ENCODE measurements at regions not wholly inside any gene's neighbourhood (a gene's known extent, or its start where the extent isn't known, plus 50 kb on each side); places are given as distances from the start of the nearest gene placed in this dataset.

DNA sequence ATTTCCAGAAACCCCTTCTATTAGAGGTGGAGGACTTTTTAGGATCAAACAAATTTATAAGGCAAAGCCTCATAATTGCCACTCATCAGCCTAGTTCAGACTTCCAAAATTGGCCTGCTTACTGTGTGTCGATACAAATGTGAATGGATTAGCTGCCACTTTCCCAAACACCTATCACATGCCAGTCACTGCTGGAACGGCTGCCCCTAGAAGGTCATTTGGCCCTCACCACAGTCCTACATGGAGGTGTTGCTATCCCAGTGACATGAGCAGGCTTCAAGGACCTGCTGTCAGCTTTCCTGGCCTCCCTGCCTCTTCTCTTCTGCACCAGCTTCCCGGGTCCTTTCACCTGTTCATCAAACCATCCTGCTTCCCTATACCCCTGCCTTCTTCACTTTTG lies 279.2 kb upstream of the SKOR2 start:
- no peak for DNase-seq (ENCODE audit: low read depth in 1 of 2, low spot score in 1 of 2)
- Histone ChIP-seq H3K9me3 (ENCODE audit: low read depth) (no peaks in the 10 kb centered on the region), H3K27ac (no peak overlapping the region), H3K4me1 (ENCODE audit: low read depth) (no peaks in the 10 kb centered on the region), H3K36me3 (no peaks in the 10 kb centered on the region), H3K4me3 (no peak overlapping the region), H3K27me3 (peaks cover 10% of the 10 kb centered on the region)
- no peak for TF ChIP-seq CTCF (IDR thresholded peaks at IDR 0.05; ENCODE audit: low read depth, low read length)

DNA sequence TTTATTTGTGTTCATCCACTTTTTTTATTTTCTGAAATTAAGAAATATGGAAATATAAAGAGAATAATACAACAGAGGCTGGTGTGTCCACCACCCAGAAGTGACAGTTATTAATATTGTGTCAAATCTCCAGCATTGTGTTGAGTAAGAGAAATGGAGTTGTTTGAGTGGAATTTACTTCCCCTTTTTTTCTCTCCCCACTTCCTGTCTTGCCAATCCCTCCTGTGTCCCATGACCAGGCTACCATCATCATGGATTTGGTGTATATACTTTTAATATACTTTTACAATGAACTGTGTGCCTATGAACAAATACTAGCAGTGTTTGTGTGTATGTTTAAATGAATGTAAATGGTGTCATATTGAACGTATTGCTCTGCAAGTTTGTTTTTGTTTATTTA lies 276.9 kb upstream of the SKOR2 start:
- TF ChIP-seq CTCF (IDR thresholded peaks at IDR 0.05; ENCODE audit: low read depth, low read length), result no peak
- Histone ChIP-seq H3K4me3 (no peak overlapping the region), H3K27me3 (peaks cover 5% of the 10 kb centered on the region), H3K9me3 (ENCODE audit: low read depth) (no peaks in the 10 kb centered on the region), H3K4me1 (ENCODE audit: low read depth) (no peaks in the 10 kb centered on the region), H3K27ac (no peak overlapping the region), H3K36me3 (no peaks in the 10 kb centered on the region)
- no peak for DNase-seq (ENCODE audit: low read depth in 1 of 2, low spot score in 1 of 2)

GRCh38 chr18:47526147-47526546 lies 274.7 kb upstream of the SKOR2 start:
- DNase-seq (ENCODE audit: low read depth in 1 of 2, low spot score in 1 of 2), result no peak
- no peaks in the 10 kb centered on the region for H3K4me1 ChIP-seq (ENCODE audit: low read depth)
- TF ChIP-seq CTCF (IDR thresholded peaks at IDR 0.05; ENCODE audit: low read depth, low read length), result no peak
- no peak overlapping the region for H3K27ac ChIP-seq
- no peaks in the 10 kb centered on the region for H3K9me3 ChIP-seq (ENCODE audit: low read depth)
- no peaks in the 10 kb centered on the region for H3K27me3 ChIP-seq
- H3K4me3 ChIP-seq, result no peak overlapping the region
- no peaks in the 10 kb centered on the region for H3K36me3 ChIP-seq

- no peak for TF ChIP-seq CTCF (IDR thresholded peaks at IDR 0.05; ENCODE audit: low read depth, low read length)
- H3K4me1 ChIP-seq (ENCODE audit: low read depth), result no peaks in the 10 kb centered on the region
- no peaks in the 10 kb centered on the region for H3K9me3 ChIP-seq (ENCODE audit: low read depth)
- H3K36me3 ChIP-seq, result no peaks in the 10 kb centered on the region
- no peak overlapping the region for H3K27ac ChIP-seq
- H3K4me3 ChIP-seq, result no peak overlapping the region
- DNase-seq (ENCODE audit: low read depth in 1 of 2, low spot score in 1 of 2), result no peak
- H3K27me3 ChIP-seq, result no peaks in the 10 kb centered on the region
Observed at GRCh38 chr18:47522359-47522758, 270.9 kb upstream of the SKOR2 start.

- Histone ChIP-seq H3K27me3 (no peaks in the 10 kb centered on the region), H3K4me1 (ENCODE audit: low read depth) (no peaks in the 10 kb centered on the region), H3K27ac (no peak overlapping the region), H3K36me3 (no peaks in the 10 kb centered on the region), H3K9me3 (ENCODE audit: low read depth) (no peaks in the 10 kb centered on the region), H3K4me3 (no peak overlapping the region)
- TF ChIP-seq CTCF (IDR thresholded peaks at IDR 0.05; ENCODE audit: low read depth, low read length), result no peak
- no peak for DNase-seq (ENCODE audit: low read depth in 1 of 2, low spot score in 1 of 2)
Observed at GRCh38 chr18:47520263-47520662, 268.8 kb upstream of the SKOR2 start.

DNA sequence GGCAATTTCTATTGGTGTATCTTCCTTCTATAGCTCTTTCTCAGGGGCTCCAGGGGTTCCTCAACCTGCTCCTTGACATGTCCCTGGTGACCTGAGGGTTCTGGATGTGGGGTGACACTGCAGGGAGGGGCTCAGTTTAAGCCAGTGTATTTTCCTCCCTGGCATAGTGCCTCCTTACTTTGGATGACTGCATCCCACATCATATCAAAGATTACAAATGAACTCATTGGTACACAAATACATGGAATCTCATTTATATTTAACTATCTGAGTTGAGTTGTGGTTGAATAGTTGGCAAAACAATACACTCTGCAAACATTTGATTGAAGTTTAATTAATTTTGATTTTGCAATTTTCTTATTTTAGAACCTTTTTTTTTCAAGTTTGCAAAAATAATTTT lies 268.2 kb upstream of the SKOR2 start:
- no peaks in the 10 kb centered on the region for H3K4me1 ChIP-seq (ENCODE audit: low read depth)
- no peak overlapping the region for H3K4me3 ChIP-seq
- H3K27ac ChIP-seq, result no peak overlapping the region
- H3K36me3 ChIP-seq, result no peaks in the 10 kb centered on the region
- no peaks in the 10 kb centered on the region for H3K27me3 ChIP-seq
- TF ChIP-seq CTCF (IDR thresholded peaks at IDR 0.05; ENCODE audit: low read depth, low read length), result no peak
- H3K9me3 ChIP-seq (ENCODE audit: low read depth), result no peaks in the 10 kb centered on the region
- no peak for DNase-seq (ENCODE audit: low read depth in 1 of 2, low spot score in 1 of 2)
